ENCODE measurements at regions not wholly inside any gene's neighbourhood (a gene's known extent, or its start where the extent isn't known, plus 50 kb on each side); places are given as distances from the start of the nearest gene placed in this dataset.

- TF ChIP-seq, protein P1, sequence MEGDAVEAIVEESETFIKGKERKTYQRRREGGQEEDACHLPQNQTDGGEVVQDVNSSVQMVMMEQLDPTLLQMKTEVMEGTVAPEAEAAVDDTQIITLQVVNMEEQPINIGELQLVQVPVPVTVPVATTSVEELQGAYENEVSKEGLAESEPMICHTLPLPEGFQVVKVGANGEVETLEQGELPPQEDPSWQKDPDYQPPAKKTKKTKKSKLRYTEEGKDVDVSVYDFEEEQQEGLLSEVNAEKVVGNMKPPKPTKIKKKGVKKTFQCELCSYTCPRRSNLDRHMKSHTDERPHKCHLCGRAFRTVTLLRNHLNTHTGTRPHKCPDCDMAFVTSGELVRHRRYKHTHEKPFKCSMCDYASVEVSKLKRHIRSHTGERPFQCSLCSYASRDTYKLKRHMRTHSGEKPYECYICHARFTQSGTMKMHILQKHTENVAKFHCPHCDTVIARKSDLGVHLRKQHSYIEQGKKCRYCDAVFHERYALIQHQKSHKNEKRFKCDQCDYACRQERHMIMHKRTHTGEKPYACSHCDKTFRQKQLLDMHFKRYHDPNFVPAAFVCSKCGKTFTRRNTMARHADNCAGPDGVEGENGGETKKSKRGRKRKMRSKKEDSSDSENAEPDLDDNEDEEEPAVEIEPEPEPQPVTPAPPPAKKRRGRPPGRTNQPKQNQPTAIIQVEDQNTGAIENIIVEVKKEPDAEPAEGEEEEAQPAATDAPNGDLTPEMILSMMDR (IDR thresholded peaks at IDR 0.05; ENCODE audit: low read depth, low read length, missing input control), result no peak
- TF ChIP-seq, protein P2, sequence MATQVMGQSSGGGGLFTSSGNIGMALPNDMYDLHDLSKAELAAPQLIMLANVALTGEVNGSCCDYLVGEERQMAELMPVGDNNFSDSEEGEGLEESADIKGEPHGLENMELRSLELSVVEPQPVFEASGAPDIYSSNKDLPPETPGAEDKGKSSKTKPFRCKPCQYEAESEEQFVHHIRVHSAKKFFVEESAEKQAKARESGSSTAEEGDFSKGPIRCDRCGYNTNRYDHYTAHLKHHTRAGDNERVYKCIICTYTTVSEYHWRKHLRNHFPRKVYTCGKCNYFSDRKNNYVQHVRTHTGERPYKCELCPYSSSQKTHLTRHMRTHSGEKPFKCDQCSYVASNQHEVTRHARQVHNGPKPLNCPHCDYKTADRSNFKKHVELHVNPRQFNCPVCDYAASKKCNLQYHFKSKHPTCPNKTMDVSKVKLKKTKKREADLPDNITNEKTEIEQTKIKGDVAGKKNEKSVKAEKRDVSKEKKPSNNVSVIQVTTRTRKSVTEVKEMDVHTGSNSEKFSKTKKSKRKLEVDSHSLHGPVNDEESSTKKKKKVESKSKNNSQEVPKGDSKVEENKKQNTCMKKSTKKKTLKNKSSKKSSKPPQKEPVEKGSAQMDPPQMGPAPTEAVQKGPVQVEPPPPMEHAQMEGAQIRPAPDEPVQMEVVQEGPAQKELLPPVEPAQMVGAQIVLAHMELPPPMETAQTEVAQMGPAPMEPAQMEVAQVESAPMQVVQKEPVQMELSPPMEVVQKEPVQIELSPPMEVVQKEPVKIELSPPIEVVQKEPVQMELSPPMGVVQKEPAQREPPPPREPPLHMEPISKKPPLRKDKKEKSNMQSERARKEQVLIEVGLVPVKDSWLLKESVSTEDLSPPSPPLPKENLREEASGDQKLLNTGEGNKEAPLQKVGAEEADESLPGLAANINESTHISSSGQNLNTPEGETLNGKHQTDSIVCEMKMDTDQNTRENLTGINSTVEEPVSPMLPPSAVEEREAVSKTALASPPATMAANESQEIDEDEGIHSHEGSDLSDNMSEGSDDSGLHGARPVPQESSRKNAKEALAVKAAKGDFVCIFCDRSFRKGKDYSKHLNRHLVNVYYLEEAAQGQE (IDR thresholded peaks at IDR 0.05), result no peak
- no peak for TF ChIP-seq RAD21 (IDR thresholded peaks at IDR 0.05)
- TF ChIP-seq JUND (IDR thresholded peaks at IDR 0.05), result no peak
- TF ChIP-seq SP1 (IDR thresholded peaks at IDR 0.05), result no peak
- TF ChIP-seq ZBTB33 (IDR thresholded peaks at IDR 0.05), result no peak
Observed at GRCh38 chr2:150625741-150626140, 138.3 kb upstream of the RND3 start.

Measured in liver (tissue), 3 donors.